ENCODE measurements at regions not wholly inside any gene's neighbourhood (a gene's known extent, or its start where the extent isn't known, plus 50 kb on each side); places are given as distances from the start of the nearest gene placed in this dataset.
"Not testable (repeated sequence)": the region's sequence is repeated elsewhere in the genome, so short reads cannot be mapped to it uniquely, and the experiment has no call there.

DNA sequence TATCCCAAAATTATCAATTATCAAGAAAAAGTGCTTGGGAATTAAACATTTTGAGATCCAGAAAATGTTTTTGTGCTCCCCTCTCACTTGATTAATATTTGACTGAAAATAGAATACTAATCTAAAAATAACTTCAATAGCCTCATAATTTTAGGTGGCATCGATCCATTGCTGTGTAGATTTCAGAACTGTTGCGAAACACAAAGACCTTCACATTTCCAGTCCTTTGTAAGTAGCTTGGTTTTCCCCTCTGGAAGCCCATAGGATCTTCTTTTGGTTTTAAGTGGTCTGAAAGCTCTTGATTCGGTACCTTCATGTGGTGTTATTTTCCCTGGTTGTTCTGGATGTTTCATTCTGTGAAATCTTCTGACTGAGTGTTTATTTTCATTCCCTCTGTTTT lies 176.5 kb downstream of the NUFIP1 start:
- DNase-seq = no peak

- peak; percentile 36 for DNase-seq
Measured at GRCh38 chr13:44810061-44810840, 179.0 kb downstream of the NUFIP1 start.

- no peak for DNase-seq
Measured at GRCh38 chr13:44809190-44809589, 180.1 kb downstream of the NUFIP1 start.

GRCh38 chr13:44808185-44808584 lies 181.1 kb downstream of the NUFIP1 start:
- DNase-seq = no peak

DNA sequence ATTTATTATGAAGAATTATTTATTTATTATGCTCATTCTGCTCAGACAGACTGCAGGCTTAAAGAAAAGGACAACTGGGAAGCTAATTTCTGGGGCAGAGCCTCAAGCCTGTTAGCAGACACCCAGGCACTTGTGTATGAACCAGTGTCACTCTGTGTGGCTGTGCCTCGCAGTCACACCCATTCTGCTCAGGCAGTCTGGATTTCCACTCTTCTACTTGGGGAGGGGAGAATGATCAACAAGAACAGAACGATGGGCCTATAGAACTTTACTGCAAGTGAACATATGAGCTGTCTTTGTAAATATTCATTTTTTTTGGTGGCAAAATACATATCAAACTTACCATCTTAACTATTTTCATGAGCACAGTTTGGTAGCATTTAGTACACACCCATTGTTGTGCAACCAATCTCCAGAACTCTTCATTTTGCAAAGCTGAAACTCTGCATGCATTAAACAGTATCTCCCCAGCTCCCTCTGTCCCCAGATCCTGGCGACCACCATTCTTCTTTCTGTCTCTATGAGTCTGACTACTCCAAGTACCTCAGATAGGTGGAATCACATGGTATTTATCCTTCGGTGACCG lies 181.7 kb downstream of the NUFIP1 start:
- DNase-seq = no peak

DNA sequence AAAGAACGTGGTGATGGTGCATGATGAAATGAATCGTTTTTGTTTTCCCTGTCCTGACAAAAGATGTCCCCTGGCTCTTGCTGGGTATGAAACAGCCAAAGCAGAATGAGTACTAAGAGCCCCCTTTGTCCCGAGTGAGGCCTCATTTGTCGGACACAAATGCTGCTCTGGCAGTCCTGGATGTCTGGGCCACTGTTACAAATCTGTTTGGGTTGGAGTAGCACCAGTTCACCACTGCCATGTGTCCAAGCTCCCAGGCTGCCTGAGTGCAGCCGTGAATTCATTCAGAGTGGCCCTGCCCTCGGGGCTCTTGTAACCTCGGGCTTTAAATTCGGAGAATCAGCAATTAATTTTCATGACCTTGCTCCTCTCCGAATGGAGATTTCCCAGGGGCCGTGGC lies 182.4 kb downstream of the NUFIP1 start:
- DNase-seq = no peak

GRCh38 chr13:44805585-44805984 lies 183.7 kb downstream of the NUFIP1 start:
- DNase-seq = no peak

- DNase-seq = no peak
Measured at GRCh38 chr13:44803390-44803789, 185.9 kb downstream of the NUFIP1 start.

DNA sequence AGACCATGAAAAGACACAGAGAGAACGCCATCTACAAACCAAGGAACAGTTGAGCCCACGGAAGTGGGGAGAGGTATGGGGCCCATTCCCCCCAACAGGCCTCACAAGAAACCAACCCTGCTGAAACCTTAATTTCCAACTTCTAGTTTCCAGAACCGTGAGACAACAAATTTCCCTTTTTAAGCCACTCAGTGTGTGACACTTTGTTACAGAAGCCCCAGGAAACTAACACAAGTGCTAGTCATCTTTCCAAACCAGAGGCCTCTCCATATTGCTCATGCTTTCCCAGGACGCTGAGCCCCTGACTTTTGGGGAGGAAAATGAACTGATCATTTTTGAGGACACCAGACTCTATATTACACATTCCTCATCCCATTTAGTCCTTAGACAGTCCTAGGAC lies 186.8 kb downstream of the NUFIP1 start:
- no peak for DNase-seq

DNA sequence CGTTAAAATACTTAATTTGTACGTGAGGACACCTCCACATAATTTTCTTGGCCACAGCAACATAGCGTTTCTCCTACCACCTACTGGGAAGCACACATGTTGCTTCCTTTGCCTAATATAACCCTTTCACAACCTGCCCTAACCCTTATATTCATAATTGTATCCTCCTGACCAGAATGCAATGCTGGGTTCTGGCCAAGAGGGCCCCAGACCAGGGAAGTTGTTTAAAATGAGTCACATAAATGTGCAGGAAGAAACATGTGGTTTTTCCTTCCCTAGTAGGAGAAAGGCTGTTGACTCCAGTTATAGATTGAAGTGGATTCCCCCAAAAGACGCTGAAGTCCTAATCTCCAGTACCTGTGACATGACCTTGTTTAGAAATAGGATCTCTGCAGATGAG lies 187.3 kb downstream of the NUFIP1 start:
- DNase-seq = no peak

DNA sequence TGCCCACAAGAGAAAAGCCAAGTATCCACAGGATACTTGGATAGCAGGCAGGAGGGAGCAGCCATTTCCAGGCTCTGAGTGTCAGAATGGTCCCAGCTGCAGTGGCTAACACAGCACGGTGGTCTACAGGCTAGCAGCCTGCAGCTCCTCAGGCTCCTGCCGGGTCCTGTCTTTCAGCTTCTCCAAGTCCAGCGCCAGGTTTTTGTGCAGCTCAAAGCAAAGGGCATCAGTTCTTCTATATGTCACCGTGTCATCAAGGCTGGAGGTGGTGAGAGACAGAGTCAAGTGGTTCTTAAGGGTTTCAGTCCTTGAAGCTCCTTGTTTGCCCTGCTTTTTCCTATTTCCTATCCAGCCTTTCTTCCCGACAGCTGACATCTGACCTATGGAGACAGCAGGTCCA lies 188.6 kb downstream of the NUFIP1 start:
- no peak for DNase-seq

DNA sequence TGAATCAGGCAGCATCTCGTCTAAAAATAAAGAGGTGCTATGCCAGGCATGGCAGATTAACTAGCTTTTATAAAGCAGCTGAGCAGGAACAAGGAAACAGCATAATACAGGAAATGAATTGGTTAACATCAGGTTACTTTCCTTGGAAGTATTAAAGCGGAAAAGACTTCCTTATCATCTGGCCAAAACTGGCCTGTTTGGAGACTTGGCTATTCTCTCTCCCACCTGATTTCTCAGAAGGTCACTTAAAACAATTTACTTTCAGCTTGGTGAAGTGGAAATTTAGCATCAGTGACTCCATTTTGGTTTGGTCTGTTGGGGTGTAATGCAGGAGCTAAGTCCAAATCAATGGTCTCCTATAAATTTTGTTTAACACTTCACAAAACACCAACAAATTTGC lies 191.6 kb downstream of the NUFIP1 start:
- no peak for DNase-seq

DNA sequence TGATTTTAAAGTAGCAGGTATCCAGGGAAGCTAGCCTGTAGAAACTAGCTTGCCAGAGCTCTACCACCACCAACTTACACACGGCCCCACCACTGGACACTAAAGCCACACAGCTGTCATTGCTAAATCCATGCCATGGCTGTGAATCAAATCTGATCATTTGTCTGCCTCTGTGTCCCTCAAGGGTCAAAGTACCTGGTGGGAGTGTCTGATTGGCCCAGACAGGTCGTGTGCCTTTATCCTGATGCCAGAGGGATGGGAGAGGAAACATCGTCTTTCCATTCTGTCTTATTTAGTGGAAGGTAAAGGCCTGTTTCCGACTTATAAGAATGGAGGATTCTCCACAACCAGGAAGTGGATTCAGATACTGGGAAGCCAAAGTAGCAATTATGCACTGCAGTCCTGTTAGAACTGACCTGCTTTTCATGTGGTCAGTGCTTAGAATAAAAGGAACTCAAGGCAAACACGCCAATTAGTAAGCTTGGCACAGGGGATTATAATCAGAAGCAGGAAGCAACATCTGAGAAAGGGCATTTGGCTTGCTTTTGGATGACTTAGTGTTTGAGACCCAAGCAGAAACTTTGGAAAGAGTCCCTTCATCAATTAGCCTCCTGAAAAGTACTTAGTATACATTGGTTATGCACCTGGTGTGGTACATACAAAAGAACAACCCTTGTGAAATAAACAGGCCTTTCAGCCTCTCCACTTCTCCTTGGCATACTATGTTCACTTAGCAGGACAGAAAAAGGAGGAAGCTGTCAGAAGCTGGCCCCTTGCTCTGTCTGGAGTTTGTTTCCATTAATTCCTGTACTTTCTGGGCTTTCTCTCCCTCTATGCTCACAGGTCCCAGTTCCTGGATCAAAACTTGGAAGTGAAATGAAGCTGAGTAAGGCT lies 192.4 kb downstream of the NUFIP1 start:
- no peak for DNase-seq

DNA sequence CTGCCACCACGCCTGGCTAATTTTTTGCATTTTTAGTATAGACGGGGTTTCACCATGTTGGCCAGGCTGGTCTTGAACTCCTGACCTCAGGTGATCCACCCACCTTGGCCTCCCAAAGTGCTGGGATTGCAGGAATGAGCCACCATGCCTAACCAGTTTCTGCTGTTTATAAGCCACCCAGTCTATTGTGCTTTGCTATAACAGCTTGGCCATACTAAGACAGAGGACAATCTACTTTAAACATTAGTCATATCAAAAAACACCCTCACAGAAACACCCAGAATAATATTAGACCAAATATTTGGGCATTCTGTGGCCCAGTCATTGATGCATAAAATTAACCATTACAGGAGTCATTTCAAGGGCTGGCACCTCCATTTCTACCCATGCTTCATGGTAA lies 193.2 kb downstream of the NUFIP1 start:
- DNase-seq = not testable (repeated sequence)

- no peak for DNase-seq
Measured at GRCh38 chr13:44795176-44795575, 194.1 kb downstream of the NUFIP1 start.

DNA sequence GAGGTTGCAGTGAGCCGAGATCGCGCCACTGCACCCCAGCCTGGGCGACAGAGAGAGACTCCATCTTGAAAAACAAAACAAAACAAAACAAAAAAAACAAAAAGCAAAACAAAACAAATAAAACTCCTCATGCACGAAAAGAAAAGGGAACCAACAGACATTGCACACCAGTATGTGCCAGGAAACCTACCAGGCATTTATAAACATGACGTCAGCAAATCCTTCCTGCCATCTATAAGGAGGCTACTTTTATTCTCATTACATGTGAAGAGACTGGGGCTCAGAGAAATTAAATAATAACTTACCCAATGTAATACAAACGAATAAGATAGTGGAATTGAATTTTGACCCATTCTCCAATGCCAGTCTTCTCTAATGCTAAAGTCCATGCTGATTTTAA lies 197.2 kb downstream of the NUFIP1 start:
- no peak for DNase-seq

GRCh38 chr13:44790289-44790688 lies 199.0 kb downstream of the NUFIP1 start:
- DNase-seq = no peak

DNA sequence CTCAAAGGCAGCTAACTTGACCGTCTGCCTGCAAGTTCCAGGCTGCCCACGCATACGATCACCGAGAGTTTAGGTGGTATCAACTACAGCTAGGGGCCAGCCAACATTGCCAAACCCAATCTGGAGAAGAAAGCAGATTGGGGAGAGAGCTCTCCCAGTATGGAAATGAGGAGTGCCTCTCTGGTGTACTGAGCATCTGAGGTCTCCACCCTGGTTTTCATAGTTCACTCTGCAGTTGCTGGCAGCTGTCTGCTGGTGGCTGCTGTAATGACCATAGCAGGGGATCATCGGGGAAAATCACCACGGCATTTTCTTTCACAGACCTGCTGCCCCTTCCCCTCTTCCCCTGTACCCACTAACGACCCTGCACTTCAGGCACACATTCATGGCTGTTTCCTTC lies 201.7 kb downstream of the NUFIP1 start:
- DNase-seq = no peak

DNA sequence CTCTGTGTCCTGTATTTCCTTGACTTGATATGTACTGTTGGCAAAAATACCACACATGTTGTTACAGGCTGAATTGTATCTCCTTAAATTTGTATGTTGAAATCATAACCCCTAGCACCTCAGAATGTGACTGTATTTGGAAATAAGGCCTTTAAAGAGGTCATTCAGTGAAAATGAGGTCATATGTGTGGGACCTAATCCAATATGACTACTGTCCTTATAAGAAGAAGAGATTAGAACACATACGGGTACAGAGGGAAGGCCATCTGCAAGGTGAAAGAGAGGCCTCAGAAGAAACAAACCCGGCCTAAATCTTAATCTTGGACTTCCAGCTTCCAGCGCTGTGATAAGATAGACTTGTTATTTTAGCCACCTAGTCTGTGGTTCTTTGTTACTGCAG lies 202.5 kb downstream of the NUFIP1 start:
- DNase-seq = no peak

GRCh38 chr13:44785401-44785800 lies 203.9 kb downstream of the NUFIP1 start:
- no peak for DNase-seq

DNA sequence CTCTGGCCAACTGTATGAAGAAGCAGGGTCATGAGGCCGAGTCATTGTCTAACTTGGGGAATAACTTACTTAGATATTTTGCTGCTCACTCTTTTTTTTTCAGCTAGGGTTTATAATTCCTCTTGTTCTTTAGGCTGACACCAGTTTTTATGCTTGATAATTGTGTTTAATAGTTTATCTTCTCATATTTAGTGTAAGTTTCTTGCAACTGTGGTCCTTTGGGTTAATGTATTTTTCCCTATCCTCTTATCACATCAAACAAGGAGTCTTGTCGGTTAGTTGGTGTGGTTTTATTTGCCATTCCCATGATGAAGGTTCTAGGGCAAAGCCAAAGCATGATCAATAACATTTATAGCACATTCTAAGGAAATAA lies 204.6 kb downstream of the NUFIP1 start:
- no peak for DNase-seq

DNA sequence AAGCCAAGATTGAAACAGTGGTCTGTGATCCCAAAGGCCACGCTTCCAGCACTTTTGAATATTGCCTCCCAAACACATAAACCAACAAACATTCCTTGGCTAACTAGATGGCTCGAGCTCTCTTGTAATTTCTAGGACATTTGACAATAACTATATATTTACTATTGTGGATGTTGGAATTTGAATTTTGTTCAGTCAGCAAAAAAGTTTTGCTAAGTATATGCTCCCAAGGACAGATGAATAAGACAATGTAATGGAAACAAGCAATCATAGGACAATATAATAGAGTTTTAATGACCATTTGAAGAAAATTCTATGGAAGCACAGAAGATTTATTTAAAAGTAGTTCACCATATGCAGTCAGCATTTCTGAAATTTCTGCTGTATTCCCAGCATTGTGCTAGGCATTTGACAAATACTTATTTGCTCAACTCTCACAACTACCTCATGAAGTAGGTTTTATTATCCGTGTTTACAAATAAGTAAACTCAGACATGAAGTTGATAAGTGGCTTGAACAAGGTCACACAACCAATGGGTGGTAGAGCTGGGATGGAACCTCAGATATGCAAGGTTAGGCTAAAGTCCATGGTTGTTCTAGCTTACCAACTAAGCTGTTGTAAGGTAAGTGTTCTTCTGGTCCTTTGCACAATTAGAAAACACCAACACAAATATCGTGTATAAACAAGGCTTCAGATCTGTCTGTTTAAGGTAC lies 205.1 kb downstream of the NUFIP1 start:
- DNase-seq = no peak

DNA sequence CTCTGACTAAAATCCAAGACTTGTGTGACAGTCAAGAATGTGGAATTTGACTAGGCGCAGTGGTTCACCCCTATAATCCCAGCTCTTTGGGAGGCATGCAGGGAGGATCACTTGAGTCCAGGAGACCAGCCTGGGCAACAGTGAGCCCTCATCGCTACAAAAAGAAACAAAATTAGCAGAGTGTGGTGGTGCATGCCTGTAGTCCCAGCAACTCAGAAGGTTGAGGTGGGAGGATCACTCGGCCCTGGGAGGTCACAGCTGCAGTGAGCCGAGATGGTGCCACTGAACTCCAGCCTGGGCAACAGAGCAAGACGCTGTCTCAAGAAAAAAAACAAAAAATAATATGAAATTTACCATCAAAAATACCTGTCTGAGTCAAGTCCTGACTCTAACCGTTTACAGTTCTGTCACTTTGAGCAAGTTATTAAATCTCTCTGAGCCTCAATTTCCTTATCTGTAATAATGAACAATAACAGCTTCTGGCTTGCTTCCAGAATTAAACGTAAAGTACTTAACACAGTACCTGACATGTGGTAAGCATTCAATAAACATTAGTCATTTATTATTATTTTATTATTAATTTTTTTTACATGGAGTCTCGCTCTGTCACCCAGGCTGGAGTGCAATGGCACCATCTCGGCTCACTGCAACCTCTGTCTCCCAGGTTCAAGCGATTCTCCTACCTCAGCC lies 204.6 kb upstream of the TSC22D1 start:
- DNase-seq = no peak

Measured in NCI-H2227 treated with DMSO at 0.1 percent for 48 hours (cell line).